ENCODE measurements at regions not wholly inside any gene's neighbourhood (a gene's known extent, or its start where the extent isn't known, plus 50 kb on each side); places are given as distances from the start of the nearest gene placed in this dataset.

GRCh38 chr6:19354181-19354580 lies 483.0 kb upstream of the ID4 start:
- DNase-seq (ENCODE audit: low spot score) = no peak
- CTCF ChIA-PET = no interaction called here

GRCh38 chr6:19356692-19357091 lies 480.5 kb upstream of the ID4 start:
- no peak for TF ChIP-seq CTCF (conservative IDR thresholded peaks at IDR 0.05; ENCODE audit: low read depth)
- CTCF ChIA-PET = no interaction called here
- DNase-seq (ENCODE audit: low spot score) = no peak
- H3K27ac ChIP-seq = no peak overlapping the region
- POLR2A ChIA-PET (ENCODE audit: low non-redundant PET) = no interaction called here

More at GRCh38 chr6:19354181-19354580, 483.0 kb upstream of the ID4 start:
- POLR2A ChIA-PET (ENCODE audit: low non-redundant PET) = no interaction called here
- TF ChIP-seq CTCF (conservative IDR thresholded peaks at IDR 0.05; ENCODE audit: low read depth) = no peak
- no peak overlapping the region for H3K27ac ChIP-seq

GRCh38 chr6:19362396-19362795 lies 474.8 kb upstream of the ID4 start:
- no peak for DNase-seq (ENCODE audit: low spot score)
- ChIA-PET POLR2A (ENCODE audit: low non-redundant PET) (no interaction called here), CTCF (no interaction called here)
- H3K27ac ChIP-seq = no peak overlapping the region
- no peak for TF ChIP-seq CTCF (conservative IDR thresholded peaks at IDR 0.05; ENCODE audit: low read depth)

GRCh38 chr6:19368511-19368910 lies 468.7 kb upstream of the ID4 start:
- DNase-seq (ENCODE audit: low spot score) = peak; percentile 12
- POLR2A ChIA-PET (ENCODE audit: low non-redundant PET) = no interaction called here
- CTCF ChIA-PET = no interaction called here
- no peak overlapping the region for H3K27ac ChIP-seq
- no peak for TF ChIP-seq CTCF (conservative IDR thresholded peaks at IDR 0.05; ENCODE audit: low read depth)

GRCh38 chr6:19369785-19370184 lies 467.4 kb upstream of the ID4 start:
- H3K27ac ChIP-seq = no peak overlapping the region
- no peak for TF ChIP-seq CTCF (conservative IDR thresholded peaks at IDR 0.05; ENCODE audit: low read depth)
- ChIA-PET POLR2A (ENCODE audit: low non-redundant PET) (no interaction called here), CTCF (no interaction called here)
- DNase-seq (ENCODE audit: low spot score) = no peak

GRCh38 chr6:19370831-19371230 lies 466.3 kb upstream of the ID4 start:
- ChIA-PET CTCF (interaction anchor here (0.6 kb wide), 1 partner anchor 42 kb away, joined by 4 read pairs; no protein-coding TSS in a partner anchor), POLR2A (ENCODE audit: low non-redundant PET) (no interaction called here)
- no peak overlapping the region for H3K27ac ChIP-seq
- no peak for TF ChIP-seq CTCF (conservative IDR thresholded peaks at IDR 0.05; ENCODE audit: low read depth)
- no peak for DNase-seq (ENCODE audit: low spot score)

- no peak for DNase-seq (ENCODE audit: low spot score)
- POLR2A ChIA-PET (ENCODE audit: low non-redundant PET) = no interaction called here
- CTCF ChIA-PET = interaction anchor here (0.5 kb wide), 1 partner anchor 174 kb away, joined by 3 read pairs; no protein-coding TSS in a partner anchor
- TF ChIP-seq CTCF (conservative IDR thresholded peaks at IDR 0.05; ENCODE audit: low read depth) = no peak
- no peak overlapping the region for H3K27ac ChIP-seq
Measured at GRCh38 chr6:19375613-19376012, 461.6 kb upstream of the ID4 start.

Data from RWPE1 (cell line).